Transverse colon (tissue), 4 donors: ENCODE measurements at regions not wholly inside any gene's neighbourhood (a gene's known extent, or its start where the extent isn't known, plus 50 kb on each side); places are given as distances from the start of the nearest gene placed in this dataset.

Source experiments
- EP300 ChIP-seq: sonication (generic); formaldehyde crosslinking; IDR thresholded peaks from one replicate; pipeline ENCODE4 v1.6.1; 2017; ENCODE audit warnings: antibody characterized with exemption, low read depth
- POLR2A ChIP-seq: fragments of 450-650 bp; IDR thresholded peaks from one replicate; pipeline ENCODE4 v1.6.1; 2016; ENCODE audit warnings: antibody characterized with exemption, mild to moderate bottlenecking, moderate library complexity
- POLR2AphosphoS5 ChIP-seq, 3 donors: sonication (generic); formaldehyde crosslinking; IDR thresholded peaks; one replicate each; pipeline ENCODE4 v1.6.1; 2016; ENCODE audit warnings: antibody characterized with exemption in 3 of 3
- TF ChIP-seq, protein P1 (sequence below), 5 experiments: fragments of 200-600 bp in 3 of 5; fragments of 450-650 bp in 2 of 5; sonication (generic) in 3 of 5; IDR thresholded peaks; 1 replicate in 2 of 5; 2 replicates in 3 of 5; pipeline ENCODE4 v1.5.1; 2016 to 2017; ENCODE audit warnings: antibody characterized with exemption in 5 of 5, inconsistent platforms in 3 of 5, mild to moderate bottlenecking in 2 of 5, moderate library complexity in 1 of 5

DNA sequence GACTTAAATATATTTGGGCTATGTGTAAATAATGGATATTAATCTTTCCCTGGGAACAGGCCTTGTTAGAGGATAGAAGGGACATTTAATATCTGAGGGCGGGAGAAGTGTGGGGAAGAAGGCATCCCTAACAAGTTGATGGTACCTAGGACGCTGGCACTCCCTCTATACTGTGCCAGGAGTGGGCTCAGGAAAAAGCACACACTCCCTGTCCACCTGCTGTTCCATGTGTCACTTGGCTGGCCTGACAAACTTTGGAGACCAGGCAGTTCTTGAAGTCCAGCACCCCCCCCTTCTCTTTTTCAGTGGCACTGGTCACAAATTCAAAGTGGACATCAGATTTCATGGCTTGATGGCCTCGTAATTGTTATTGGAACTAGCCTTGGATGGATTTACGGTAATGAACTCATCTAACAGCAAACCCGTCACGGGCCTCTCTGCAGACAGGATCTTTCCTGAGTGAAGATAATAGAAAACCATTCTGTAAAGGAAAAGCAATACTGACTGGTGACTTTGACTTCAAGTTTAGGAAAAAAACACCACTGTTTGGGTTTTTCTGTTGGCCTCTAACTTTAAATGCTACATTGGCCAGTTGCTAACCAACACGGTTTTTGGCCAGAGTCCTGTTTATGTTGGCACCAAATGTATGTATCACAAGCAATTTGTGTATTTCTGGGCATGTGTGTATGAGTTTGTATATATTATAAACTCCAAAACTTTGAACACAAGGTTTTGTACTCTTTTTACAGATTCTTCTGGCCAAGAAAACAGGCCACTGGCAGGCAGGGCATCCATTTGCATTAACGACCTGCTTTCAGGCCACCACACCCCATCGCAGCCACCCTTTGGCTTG lies 552.6 kb downstream of the CCDC171 start:
- TF ChIP-seq, protein P1, sequence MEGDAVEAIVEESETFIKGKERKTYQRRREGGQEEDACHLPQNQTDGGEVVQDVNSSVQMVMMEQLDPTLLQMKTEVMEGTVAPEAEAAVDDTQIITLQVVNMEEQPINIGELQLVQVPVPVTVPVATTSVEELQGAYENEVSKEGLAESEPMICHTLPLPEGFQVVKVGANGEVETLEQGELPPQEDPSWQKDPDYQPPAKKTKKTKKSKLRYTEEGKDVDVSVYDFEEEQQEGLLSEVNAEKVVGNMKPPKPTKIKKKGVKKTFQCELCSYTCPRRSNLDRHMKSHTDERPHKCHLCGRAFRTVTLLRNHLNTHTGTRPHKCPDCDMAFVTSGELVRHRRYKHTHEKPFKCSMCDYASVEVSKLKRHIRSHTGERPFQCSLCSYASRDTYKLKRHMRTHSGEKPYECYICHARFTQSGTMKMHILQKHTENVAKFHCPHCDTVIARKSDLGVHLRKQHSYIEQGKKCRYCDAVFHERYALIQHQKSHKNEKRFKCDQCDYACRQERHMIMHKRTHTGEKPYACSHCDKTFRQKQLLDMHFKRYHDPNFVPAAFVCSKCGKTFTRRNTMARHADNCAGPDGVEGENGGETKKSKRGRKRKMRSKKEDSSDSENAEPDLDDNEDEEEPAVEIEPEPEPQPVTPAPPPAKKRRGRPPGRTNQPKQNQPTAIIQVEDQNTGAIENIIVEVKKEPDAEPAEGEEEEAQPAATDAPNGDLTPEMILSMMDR (IDR thresholded peaks at IDR 0.05), result no peak
- TF ChIP-seq POLR2A (no peak), POLR2AphosphoS5 (IDR thresholded peaks at IDR 0.05) (no peak), EP300 (no peak)
